HepG2 (cell line): ENCODE measurements at regions not wholly inside any gene's neighbourhood (a gene's known extent, or its start where the extent isn't known, plus 50 kb on each side); places are given as distances from the start of the nearest gene placed in this dataset.
A peak's percentile ranks its signal among the peaks of the same experiment; 100 is the strongest.

Experiments used
- ATF7-NPFF ChIP-seq: sonication (generic); formaldehyde crosslinking; IDR thresholded peaks from 2 replicates; pipeline ENCODE4 v1.8.1; 2023; ENCODE audit warnings: mild to moderate bottlenecking, low read depth, missing genetic modification reagents, moderate library complexity
- CBX2 ChIP-seq, 2 experiments: fragments of 200-600 bp in 1 of 2; sonication (generic); formaldehyde crosslinking in 1 of 2; IDR thresholded peaks; 2 replicates each; pipeline versions ENCODE4 v1.7.0 to v1.8.1; 2018 to 2022; ENCODE audit warnings: low read depth in 2 of 2, low read length in 1 of 2, mild to moderate bottlenecking in 1 of 2, missing genetic modification reagents in 1 of 2
- EP300 ChIP-seq, 3 experiments: sonication (generic) in 1 of 3; formaldehyde crosslinking in 1 of 3; IDR thresholded peaks; 2 replicates each; pipeline versions ENCODE4 v1.5.1 to v1.6.1; 2011 to 2020; ENCODE audit warnings: low read depth in 2 of 3, low read length in 2 of 3, borderline replicate concordance in 1 of 3, improper control_type of control experiment in 1 of 3, mild to moderate bottlenecking in 1 of 3, missing genetic modification reagents in 1 of 3, moderate library complexity in 1 of 3
- GABPA ChIP-seq, 2 experiments: IDR thresholded peaks; 2 replicates each; pipeline ENCODE4 v1.6.1; 2011 to 2016; ENCODE audit warnings: low read depth in 2 of 2, low read length in 1 of 2, missing biosample characterization in 1 of 2, missing genetic modification characterization in 1 of 2
- HNRNPUL1 ChIP-seq: fragments of 200-400 bp; formaldehyde crosslinking; IDR thresholded peaks from 2 replicates; pipeline ENCODE4 v1.6.1; 2017; ENCODE audit warnings: low read depth, mild to moderate bottlenecking, low read length, moderate library complexity
- MED8 ChIP-seq: sonication (generic); formaldehyde crosslinking; IDR thresholded peaks from 2 replicates; pipeline ENCODE4 v1.8.1; 2023; ENCODE audit warnings: mild to moderate bottlenecking, missing genetic modification reagents; ENCODE audit not compliant: insufficient replicate concordance
- MTF2 ChIP-seq: sonication (generic); formaldehyde crosslinking; IDR thresholded peaks from 2 replicates; pipeline ENCODE4 v1.5.0; 2020; ENCODE audit warnings: missing genetic modification reagents, borderline replicate concordance
- MXI1 ChIP-seq: IDR thresholded peaks from 3 replicates; pipeline ENCODE4 v1.6.1; 2012; ENCODE audit warnings: low read depth, low read length, inconsistent platforms, borderline replicate concordance
- NFE2L1 ChIP-seq: sonication (generic); formaldehyde crosslinking; IDR thresholded peaks from 2 replicates; pipeline ENCODE4 v1.4.0; 2020; ENCODE audit warnings: missing genetic modification reagents, mild to moderate bottlenecking, borderline replicate concordance
- NFYC ChIP-seq: IDR thresholded peaks from 2 replicates; pipeline ENCODE4 v1.6.1; 2016; ENCODE audit warnings: missing genetic modification reagents, missing compliant biosample characterization
- NPAS2 ChIP-seq: sonication (generic); formaldehyde crosslinking; IDR thresholded peaks from 2 replicates; pipeline ENCODE4 v1.8.0; 2022; ENCODE audit warnings: mild to moderate bottlenecking, missing genetic modification reagents, borderline replicate concordance
- NR1H2 ChIP-seq: sonication (generic); formaldehyde crosslinking; IDR thresholded peaks from 2 replicates; pipeline ENCODE4 v1.8.1; 2022; ENCODE audit warnings: low read depth, missing genetic modification reagents, borderline replicate concordance
- POLR2AphosphoS5 ChIP-seq: IDR thresholded peaks from 2 replicates; pipeline ENCODE4 v1.6.1; 2012; ENCODE audit warnings: low read depth, low read length
- SALL2 ChIP-seq: sonication (generic); formaldehyde crosslinking; IDR thresholded peaks from 2 replicates; pipeline ENCODE4 v1.8.1; 2023; ENCODE audit warnings: mild to moderate bottlenecking, missing genetic modification reagents, inconsistent platforms
- SIX4 ChIP-seq: sonication (generic); formaldehyde crosslinking; IDR thresholded peaks from 2 replicates; pipeline ENCODE4 v1.4.0; 2020; ENCODE audit warnings: missing genetic modification reagents
- SMAD1 ChIP-seq: sonication (generic); formaldehyde crosslinking; IDR thresholded peaks from 2 replicates; pipeline ENCODE4 v1.4.0; 2020; ENCODE audit warnings: missing genetic modification reagents, low read depth, mild to moderate bottlenecking, borderline replicate concordance
- TBX3 ChIP-seq: fragments of 450-650 bp; IDR thresholded peaks from 2 replicates; pipeline ENCODE4 v1.6.1; 2017; ENCODE audit warnings: antibody characterized with exemption, mild to moderate bottlenecking, inconsistent platforms, borderline replicate concordance
- U2AF1 ChIP-seq: fragments of 200-400 bp; formaldehyde crosslinking; optimal IDR thresholded peaks from 2 replicates; pipeline ENCODE3; 2017; ENCODE audit warnings: mild to moderate bottlenecking, low read depth, low read length
- U2AF2 ChIP-seq: fragments of 200-400 bp; formaldehyde crosslinking; IDR thresholded peaks from 2 replicates; pipeline ENCODE4 v1.6.1; 2017; ENCODE audit warnings: low read depth, mild to moderate bottlenecking, low read length
- WIZ ChIP-seq: sonication (generic); formaldehyde crosslinking; IDR thresholded peaks from 2 replicates; pipeline ENCODE4 v1.5.1; 2020; ENCODE audit warnings: mild to moderate bottlenecking, missing genetic modification reagents
- ZNF235 ChIP-seq: sonication (generic); formaldehyde crosslinking; IDR thresholded peaks from 2 replicates; pipeline ENCODE4 v1.8.1; 2023; ENCODE audit warnings: mild to moderate bottlenecking, missing genetic modification reagents, borderline replicate concordance
- ZNF282 ChIP-seq: fragments of 450-650 bp; IDR thresholded peaks from 2 replicates; pipeline ENCODE4 v1.6.1; 2018; ENCODE audit not compliant: partially characterized antibody
- ZNF547 ChIP-seq: sonication (generic); formaldehyde crosslinking; IDR thresholded peaks from 2 replicates; pipeline ENCODE4 v1.5.1; 2020; ENCODE audit warnings: mild to moderate bottlenecking, missing genetic modification reagents
- ZNF615 ChIP-seq: sonication (generic); formaldehyde crosslinking; IDR thresholded peaks from 2 replicates; pipeline ENCODE4 v1.5.0; 2020; ENCODE audit warnings: mild to moderate bottlenecking, missing genetic modification reagents, borderline replicate concordance
- ZNF841 ChIP-seq: sonication (generic); formaldehyde crosslinking; IDR thresholded peaks from 2 replicates; pipeline ENCODE4 v1.8.1; 2023; ENCODE audit warnings: missing genetic modification reagents, borderline replicate concordance
- ZSCAN20 ChIP-seq: sonication (generic); formaldehyde crosslinking; IDR thresholded peaks from 2 replicates; pipeline ENCODE4 v1.4.0; 2020; ENCODE audit warnings: missing genetic modification reagents, mild to moderate bottlenecking, borderline replicate concordance
- TF ChIP-seq, protein P1 (sequence below): sonication (generic); formaldehyde crosslinking; IDR thresholded peaks from 2 replicates; pipeline ENCODE4 v1.8.0; 2022; ENCODE audit warnings: mild to moderate bottlenecking, missing genetic modification reagents, moderate library complexity
- TF ChIP-seq, protein P2 (sequence below): sonication (generic); formaldehyde crosslinking; IDR thresholded peaks from 2 replicates; pipeline ENCODE4 v1.8.0; 2022; ENCODE audit warnings: low read depth, missing genetic modification reagents

DNA sequence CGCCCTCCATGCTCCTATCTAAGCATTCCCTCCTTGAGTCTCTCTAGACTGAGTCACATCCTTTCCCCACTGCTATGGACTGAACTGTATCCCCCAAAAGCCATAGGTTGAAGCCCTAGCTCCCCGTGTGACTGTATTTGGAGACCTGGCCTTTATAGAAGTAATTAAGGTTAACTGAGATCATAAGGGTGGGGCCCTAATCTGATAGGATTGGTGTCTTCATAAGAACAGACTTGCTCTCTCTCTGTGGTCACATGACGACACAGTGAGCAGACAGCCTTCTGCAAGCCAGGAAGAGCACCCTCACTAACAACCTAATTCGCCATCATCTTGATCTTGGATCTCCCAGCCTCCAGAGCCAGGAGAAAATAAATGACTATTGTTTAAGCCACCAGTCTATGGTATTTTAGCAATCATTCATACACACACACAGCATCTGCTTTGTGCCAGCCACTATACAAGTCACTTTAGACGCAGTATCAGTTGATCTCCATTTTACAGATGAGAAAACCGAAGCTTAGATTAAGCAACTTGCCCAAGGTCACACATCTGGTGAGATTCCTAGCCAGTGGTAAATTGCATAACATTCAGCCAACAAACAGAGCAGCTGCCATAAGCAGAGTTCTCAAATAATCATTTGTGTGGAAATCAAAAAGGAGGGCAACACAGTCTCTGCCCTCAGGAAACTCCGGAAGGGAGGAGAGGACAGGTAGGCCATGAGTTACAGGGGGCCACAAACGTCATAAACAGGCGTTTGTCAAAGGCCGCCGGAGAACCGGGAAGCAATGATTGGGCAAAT lies 66.3 kb upstream of the HES1 start (continued):
- no peak for TF ChIP-seq POLR2AphosphoS5
- no peak for TF ChIP-seq ATF7-NPFF (CRISPR knock-in tag)
- TF ChIP-seq MED8 (CRISPR knock-in tag) = no peak
- TF ChIP-seq MTF2 (CRISPR knock-in tag) = no peak
- TF ChIP-seq GABPA (IDR thresholded peaks at IDR 0.05; ENCODE audit: low read depth, low read length) = no peak
- TF ChIP-seq GABPA (CRISPR knock-in tag; IDR thresholded peaks at IDR 0.05; ENCODE audit: low read depth) = 0 out of 2 replicates have a peak, but pooled peaks have one; percentile 10
- no peak for TF ChIP-seq TBX3
- TF ChIP-seq SALL2 = no peak
- no peak for TF ChIP-seq U2AF1
- no peak for TF ChIP-seq ZNF841
- no peak for TF ChIP-seq ZNF547 (CRISPR knock-in tag)
- no peak for TF ChIP-seq U2AF2
- TF ChIP-seq MXI1 = no peak
- no peak for TF ChIP-seq ZNF282
- TF ChIP-seq, protein P1, sequence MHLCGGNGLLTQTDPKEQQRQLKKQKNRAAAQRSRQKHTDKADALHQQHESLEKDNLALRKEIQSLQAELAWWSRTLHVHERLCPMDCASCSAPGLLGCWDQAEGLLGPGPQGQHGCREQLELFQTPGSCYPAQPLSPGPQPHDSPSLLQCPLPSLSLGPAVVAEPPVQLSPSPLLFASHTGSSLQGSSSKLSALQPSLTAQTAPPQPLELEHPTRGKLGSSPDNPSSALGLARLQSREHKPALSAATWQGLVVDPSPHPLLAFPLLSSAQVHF (CRISPR knock-in tag) = no peak
- no peak for TF ChIP-seq NFE2L1 (CRISPR knock-in tag)
- no peak for TF ChIP-seq ZNF615 (CRISPR knock-in tag)
- no peak for TF ChIP-seq SMAD1 (CRISPR knock-in tag)
- no peak for TF ChIP-seq HNRNPUL1
- TF ChIP-seq ZNF235 (CRISPR knock-in tag) = no peak
- no peak for TF ChIP-seq NR1H2 (CRISPR knock-in tag)
- TF ChIP-seq, protein P2, sequence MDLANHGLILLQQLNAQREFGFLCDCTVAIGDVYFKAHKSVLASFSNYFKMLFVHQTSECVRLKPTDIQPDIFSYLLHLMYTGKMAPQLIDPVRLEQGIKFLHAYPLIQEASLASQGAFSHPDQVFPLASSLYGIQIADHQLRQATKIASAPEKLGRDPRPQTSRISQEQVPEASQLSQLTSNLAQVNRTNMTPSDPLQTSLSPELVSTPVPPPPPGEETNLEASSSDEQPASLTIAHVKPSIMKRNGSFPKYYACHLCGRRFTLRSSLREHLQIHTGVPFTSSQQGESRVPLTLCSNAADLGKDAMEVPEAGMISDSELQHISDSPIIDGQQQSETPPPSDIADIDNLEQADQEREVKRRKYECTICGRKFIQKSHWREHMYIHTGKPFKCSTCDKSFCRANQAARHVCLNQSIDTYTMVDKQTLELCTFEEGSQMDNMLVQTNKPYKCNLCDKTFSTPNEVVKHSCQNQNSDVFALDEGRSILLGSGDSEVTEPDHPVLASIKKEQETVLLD (CRISPR knock-in tag) = no peak
- peak in 1 of 2 experiments; percentile 81; a peak in 2 of 4 replicates for TF ChIP-seq EP300 (IDR thresholded peaks at IDR 0.05; ENCODE audit: low read depth in 2 of 2, low read length in 2 of 2)
- TF ChIP-seq EP300 (CRISPR knock-in tag; IDR thresholded peaks at IDR 0.05; ENCODE audit: borderline replicate concordance) = peak; percentile 45; the same call in 1 of the 2 replicates
- no peak for TF ChIP-seq WIZ (CRISPR knock-in tag)
- no peak for TF ChIP-seq ZSCAN20 (CRISPR knock-in tag)
- TF ChIP-seq CBX2 (IDR thresholded peaks at IDR 0.05; ENCODE audit: low read depth, low read length) = no peak
- TF ChIP-seq CBX2 (CRISPR knock-in tag; IDR thresholded peaks at IDR 0.05; ENCODE audit: low read depth) = no peak
- no peak for TF ChIP-seq NPAS2 (CRISPR knock-in tag)
- 0 out of 2 replicates have a peak, but pooled peaks have one; percentile 39 for TF ChIP-seq SIX4 (CRISPR knock-in tag)
- TF ChIP-seq NFYC (CRISPR knock-in tag) = no peak
